SK-N-MC (cell line): ENCODE measurements at regions not wholly inside any gene's neighbourhood (a gene's known extent, or its start where the extent isn't known, plus 50 kb on each side); places are given as distances from the start of the nearest gene placed in this dataset.

Experiments used
- EZH2 ChIP-seq: fragments of 200-600 bp; sonication (generic); IDR thresholded peaks from one replicate; pipeline ENCODE4 v1.6.1; 2017; ENCODE audit warnings: antibody characterized with exemption
- POLR2AphosphoS5 ChIP-seq: IDR thresholded peaks from 2 replicates; pipeline ENCODE4 v1.6.1; 2012; ENCODE audit warnings: mild to moderate bottlenecking, low read depth, low read length, borderline replicate concordance

- TF ChIP-seq POLR2AphosphoS5 (no peak), EZH2 (no peak)
Measured at GRCh38 chr14:34300330-34300729, 161.7 kb downstream of the SPTSSA start.
